ENCODE measurements at regions not wholly inside any gene's neighbourhood (a gene's known extent, or its start where the extent isn't known, plus 50 kb on each side); places are given as distances from the start of the nearest gene placed in this dataset.

DNA sequence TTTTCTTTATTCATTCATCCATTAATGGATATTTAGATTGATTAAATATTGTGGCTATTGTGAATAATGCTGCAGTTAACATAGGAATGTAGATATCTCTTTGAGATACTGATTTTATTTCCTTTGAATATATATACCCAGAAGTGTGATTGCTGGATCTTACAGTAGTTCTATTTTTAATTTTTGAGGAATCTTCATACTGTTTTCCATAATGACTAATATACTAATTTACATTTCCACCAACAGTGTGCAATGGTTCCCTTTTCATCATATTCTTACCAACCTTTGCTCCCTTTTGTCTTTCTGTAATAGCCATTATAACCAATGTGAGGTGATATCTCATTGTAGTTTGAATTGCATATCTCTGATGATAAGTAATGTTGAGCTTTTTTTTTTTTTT, 106.3 kb downstream of the OTOL1 start:
- TF ChIP-seq GTF2I (CRISPR knock-in tag; conservative IDR thresholded peaks at IDR 0.05) (no peak), PRRX2 (CRISPR knock-in tag; IDR thresholded peaks at IDR 0.05) (no peak), TCF7 (CRISPR knock-in tag; IDR thresholded peaks at IDR 0.05; ENCODE audit: low read depth) (no peak), ELF4 (CRISPR knock-in tag; IDR thresholded peaks at IDR 0.05; ENCODE audit: low read depth) (no peak), TEAD1 (CRISPR knock-in tag; IDR thresholded peaks at IDR 0.05) (no peak), NFYB (CRISPR knock-in tag; conservative IDR thresholded peaks at IDR 0.05; ENCODE audit: low read depth) (no peak), TEAD4 (CRISPR knock-in tag; IDR thresholded peaks at IDR 0.05) (no peak), ESRRA (CRISPR knock-in tag; IDR thresholded peaks at IDR 0.05; ENCODE audit: borderline replicate concordance) (no peak), EMX1 (CRISPR knock-in tag; IDR thresholded peaks at IDR 0.05) (no peak), NR3C1 (CRISPR knock-in tag; conservative IDR thresholded peaks at IDR 0.05; ENCODE audit: low read depth) (no peak)
- TF ChIP-seq, protein P1, sequence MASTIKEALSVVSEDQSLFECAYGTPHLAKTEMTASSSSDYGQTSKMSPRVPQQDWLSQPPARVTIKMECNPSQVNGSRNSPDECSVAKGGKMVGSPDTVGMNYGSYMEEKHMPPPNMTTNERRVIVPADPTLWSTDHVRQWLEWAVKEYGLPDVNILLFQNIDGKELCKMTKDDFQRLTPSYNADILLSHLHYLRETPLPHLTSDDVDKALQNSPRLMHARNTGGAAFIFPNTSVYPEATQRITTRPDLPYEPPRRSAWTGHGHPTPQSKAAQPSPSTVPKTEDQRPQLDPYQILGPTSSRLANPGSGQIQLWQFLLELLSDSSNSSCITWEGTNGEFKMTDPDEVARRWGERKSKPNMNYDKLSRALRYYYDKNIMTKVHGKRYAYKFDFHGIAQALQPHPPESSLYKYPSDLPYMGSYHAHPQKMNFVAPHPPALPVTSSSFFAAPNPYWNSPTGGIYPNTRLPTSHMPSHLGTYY (CRISPR knock-in tag; IDR thresholded peaks at IDR 0.05), result no peak
- TF ChIP-seq, protein P2, sequence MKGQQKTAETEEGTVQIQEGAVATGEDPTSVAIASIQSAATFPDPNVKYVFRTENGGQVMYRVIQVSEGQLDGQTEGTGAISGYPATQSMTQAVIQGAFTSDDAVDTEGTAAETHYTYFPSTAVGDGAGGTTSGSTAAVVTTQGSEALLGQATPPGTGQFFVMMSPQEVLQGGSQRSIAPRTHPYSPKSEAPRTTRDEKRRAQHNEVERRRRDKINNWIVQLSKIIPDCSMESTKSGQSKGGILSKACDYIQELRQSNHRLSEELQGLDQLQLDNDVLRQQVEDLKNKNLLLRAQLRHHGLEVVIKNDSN (CRISPR knock-in tag; IDR thresholded peaks at IDR 0.05), result no peak
- TF ChIP-seq, protein P3, sequence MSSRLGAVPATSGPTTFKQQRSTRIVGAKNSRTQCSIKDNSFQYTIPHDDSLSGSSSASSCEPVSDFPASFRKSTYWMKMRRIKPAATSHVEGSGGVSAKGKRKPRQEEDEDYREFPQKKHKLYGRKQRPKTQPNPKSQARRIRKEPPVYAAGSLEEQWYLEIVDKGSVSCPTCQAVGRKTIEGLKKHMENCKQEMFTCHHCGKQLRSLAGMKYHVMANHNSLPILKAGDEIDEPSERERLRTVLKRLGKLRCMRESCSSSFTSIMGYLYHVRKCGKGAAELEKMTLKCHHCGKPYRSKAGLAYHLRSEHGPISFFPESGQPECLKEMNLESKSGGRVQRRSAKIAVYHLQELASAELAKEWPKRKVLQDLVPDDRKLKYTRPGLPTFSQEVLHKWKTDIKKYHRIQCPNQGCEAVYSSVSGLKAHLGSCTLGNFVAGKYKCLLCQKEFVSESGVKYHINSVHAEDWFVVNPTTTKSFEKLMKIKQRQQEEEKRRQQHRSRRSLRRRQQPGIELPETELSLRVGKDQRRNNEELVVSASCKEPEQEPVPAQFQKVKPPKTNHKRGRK (CRISPR knock-in tag; IDR thresholded peaks at IDR 0.05; ENCODE audit: borderline replicate concordance), result no peak
- TF ChIP-seq, protein P4, sequence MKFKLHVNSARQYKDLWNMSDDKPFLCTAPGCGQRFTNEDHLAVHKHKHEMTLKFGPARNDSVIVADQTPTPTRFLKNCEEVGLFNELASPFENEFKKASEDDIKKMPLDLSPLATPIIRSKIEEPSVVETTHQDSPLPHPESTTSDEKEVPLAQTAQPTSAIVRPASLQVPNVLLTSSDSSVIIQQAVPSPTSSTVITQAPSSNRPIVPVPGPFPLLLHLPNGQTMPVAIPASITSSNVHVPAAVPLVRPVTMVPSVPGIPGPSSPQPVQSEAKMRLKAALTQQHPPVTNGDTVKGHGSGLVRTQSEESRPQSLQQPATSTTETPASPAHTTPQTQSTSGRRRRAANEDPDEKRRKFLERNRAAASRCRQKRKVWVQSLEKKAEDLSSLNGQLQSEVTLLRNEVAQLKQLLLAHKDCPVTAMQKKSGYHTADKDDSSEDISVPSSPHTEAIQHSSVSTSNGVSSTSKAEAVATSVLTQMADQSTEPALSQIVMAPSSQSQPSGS (CRISPR knock-in tag; IDR thresholded peaks at IDR 0.05; ENCODE audit: borderline replicate concordance, low read depth), result no peak
- TF ChIP-seq, protein P5, sequence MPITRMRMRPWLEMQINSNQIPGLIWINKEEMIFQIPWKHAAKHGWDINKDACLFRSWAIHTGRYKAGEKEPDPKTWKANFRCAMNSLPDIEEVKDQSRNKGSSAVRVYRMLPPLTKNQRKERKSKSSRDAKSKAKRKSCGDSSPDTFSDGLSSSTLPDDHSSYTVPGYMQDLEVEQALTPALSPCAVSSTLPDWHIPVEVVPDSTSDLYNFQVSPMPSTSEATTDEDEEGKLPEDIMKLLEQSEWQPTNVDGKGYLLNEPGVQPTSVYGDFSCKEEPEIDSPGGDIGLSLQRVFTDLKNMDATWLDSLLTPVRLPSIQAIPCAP (CRISPR knock-in tag; IDR thresholded peaks at IDR 0.05), result no peak
- TF ChIP-seq, protein P6, sequence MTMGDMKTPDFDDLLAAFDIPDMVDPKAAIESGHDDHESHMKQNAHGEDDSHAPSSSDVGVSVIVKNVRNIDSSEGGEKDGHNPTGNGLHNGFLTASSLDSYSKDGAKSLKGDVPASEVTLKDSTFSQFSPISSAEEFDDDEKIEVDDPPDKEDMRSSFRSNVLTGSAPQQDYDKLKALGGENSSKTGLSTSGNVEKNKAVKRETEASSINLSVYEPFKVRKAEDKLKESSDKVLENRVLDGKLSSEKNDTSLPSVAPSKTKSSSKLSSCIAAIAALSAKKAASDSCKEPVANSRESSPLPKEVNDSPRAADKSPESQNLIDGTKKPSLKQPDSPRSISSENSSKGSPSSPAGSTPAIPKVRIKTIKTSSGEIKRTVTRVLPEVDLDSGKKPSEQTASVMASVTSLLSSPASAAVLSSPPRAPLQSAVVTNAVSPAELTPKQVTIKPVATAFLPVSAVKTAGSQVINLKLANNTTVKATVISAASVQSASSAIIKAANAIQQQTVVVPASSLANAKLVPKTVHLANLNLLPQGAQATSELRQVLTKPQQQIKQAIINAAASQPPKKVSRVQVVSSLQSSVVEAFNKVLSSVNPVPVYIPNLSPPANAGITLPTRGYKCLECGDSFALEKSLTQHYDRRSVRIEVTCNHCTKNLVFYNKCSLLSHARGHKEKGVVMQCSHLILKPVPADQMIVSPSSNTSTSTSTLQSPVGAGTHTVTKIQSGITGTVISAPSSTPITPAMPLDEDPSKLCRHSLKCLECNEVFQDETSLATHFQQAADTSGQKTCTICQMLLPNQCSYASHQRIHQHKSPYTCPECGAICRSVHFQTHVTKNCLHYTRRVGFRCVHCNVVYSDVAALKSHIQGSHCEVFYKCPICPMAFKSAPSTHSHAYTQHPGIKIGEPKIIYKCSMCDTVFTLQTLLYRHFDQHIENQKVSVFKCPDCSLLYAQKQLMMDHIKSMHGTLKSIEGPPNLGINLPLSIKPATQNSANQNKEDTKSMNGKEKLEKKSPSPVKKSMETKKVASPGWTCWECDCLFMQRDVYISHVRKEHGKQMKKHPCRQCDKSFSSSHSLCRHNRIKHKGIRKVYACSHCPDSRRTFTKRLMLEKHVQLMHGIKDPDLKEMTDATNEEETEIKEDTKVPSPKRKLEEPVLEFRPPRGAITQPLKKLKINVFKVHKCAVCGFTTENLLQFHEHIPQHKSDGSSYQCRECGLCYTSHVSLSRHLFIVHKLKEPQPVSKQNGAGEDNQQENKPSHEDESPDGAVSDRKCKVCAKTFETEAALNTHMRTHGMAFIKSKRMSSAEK (CRISPR knock-in tag; IDR thresholded peaks at IDR 0.05; ENCODE audit: borderline replicate concordance), result no peak
- Mint-ChIP-seq H3K36me3 (no peaks in the 10 kb centered on the region; the same call in 1 of the 2 replicates), H3K4me1 (peaks cover 27% of the 10 kb centered on the region), H3K27me3 (ENCODE audit: low read depth) (no peaks in the 10 kb centered on the region), H3K27ac (no peak overlapping the region), H3K9me3 (no peaks in the 10 kb centered on the region), H3K4me3 (no peak overlapping the region)
- ChIA-PET CTCF (no interaction called here), POLR2A (no interaction called here)
- no peak for DNase-seq (ENCODE audit: low spot score)
- no peak for ATAC-seq

DNA sequence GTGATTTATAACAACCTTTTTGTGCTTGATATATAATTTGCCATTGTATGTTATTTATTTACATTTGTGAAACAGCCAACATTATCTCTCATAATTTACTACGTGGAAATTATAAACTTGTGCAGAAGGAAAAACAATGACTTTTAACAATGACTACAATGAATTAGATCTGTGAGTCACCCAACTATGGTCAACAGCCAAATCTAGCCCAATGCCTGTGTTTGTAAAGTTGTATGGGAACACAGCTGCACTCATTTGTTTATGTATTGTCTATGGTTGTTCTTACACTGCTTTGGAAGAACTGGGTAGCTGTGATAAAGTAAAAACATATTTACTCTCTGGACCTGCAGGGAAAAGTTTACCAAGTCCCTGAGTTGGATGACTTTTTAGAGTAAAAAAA, 110.4 kb downstream of the OTOL1 start:
- Mint-ChIP-seq H3K36me3 (peaks cover 7% of the 10 kb centered on the region), H3K4me3 (no peak overlapping the region), H3K4me1 (peaks cover 3% of the 10 kb centered on the region), H3K27ac (no peak overlapping the region), H3K27me3 (ENCODE audit: low read depth) (no peaks in the 10 kb centered on the region), H3K9me3 (peaks cover 17% of the 10 kb centered on the region)
- TF ChIP-seq FOXJ3 (CRISPR knock-in tag; IDR thresholded peaks at IDR 0.05; ENCODE audit: borderline replicate concordance) (no peak), TEAD1 (CRISPR knock-in tag; IDR thresholded peaks at IDR 0.05) (no peak), ZNF232 (CRISPR knock-in tag; IDR thresholded peaks at IDR 0.05) (no peak), ZNF416 (CRISPR knock-in tag; IDR thresholded peaks at IDR 0.05) (no peak), JAZF1 (CRISPR knock-in tag; IDR thresholded peaks at IDR 0.05) (no peak), ZNF423 (CRISPR knock-in tag; IDR thresholded peaks at IDR 0.05) (no peak), RORB (CRISPR knock-in tag; IDR thresholded peaks at IDR 0.05) (no peak), ELF4 (CRISPR knock-in tag; IDR thresholded peaks at IDR 0.05; ENCODE audit: low read depth) (no peak), ETV6 (CRISPR knock-in tag; IDR thresholded peaks at IDR 0.05) (no peak), KAT7 (CRISPR knock-in tag; IDR thresholded peaks at IDR 0.05; ENCODE audit: borderline replicate concordance) (no peak)
- ATAC-seq (no peak), DNase-seq (ENCODE audit: low spot score) (no peak)
- POLR2A ChIA-PET, result no interaction called here
- CTCF ChIA-PET, result no interaction called here

Measured in WTC11 (cell line).